K562 (cell line): ENCODE measurements at regions not wholly inside any gene's neighbourhood (a gene's known extent, or its start where the extent isn't known, plus 50 kb on each side); places are given as distances from the start of the nearest gene placed in this dataset.

Experiments
- ATAC-seq: fragments of 200-7000 bp; cut with Tn5 transposase; 3 replicates; pipeline ENCODE4 v1.9.1; 2020; ENCODE audit warnings: moderate library complexity
- BruUV-seq: library from RNA; stranded (reverse); fragments of 400-500 nt; replicated peaks from 2 replicates; lab custom pipeline; 2021; lab: Mats Ljungman, UMichigan
- CTCF ChIA-PET: fragments of 300-600 bp; formaldehyde crosslinking; extraction: SDS; loops from one replicate; lab custom pipeline; 2021; ENCODE audit warnings: low intra/inter-chr PET ratio; lab: Yijun Ruan, JAX
- POLR2A ChIA-PET: fragments of 300-600, 350-650 bp; sonication (Branson Sonifier 250); formaldehyde crosslinking; extraction: SDS; loops from one replicate; lab custom pipeline; 2021; ENCODE audit warnings: antibody characterized with exemption, inconsistent platforms; lab: Yijun Ruan, JAX
- DNase-seq, 4 experiments: peaks; one replicate each; pipeline versions ENCODE4 v3.0.0 to v3.0.0-alpha.2; 2011 to 2018; ENCODE audit warnings: low spot score in 3 of 4, mixed read lengths in 3 of 4; ENCODE audit errors: extremely low read depth in 1 of 4
- FAIRE-seq: peaks from 2 replicates; lab custom pipeline; 2011; peaks lifted over from hg19 to GRCh38; lab: Jason Lieb, UNC
- H2AFZ ChIP-seq: 2 replicates; pipeline ENCODE4 v1.6.0; 2011; ENCODE audit warnings: low read depth, low read length, control low read depth, inconsistent platforms
- H3K27ac ChIP-seq: fragments of 200-600 bp; 3 replicates; pipeline ENCODE4 v1.8.0; 2011; ENCODE audit warnings: low read depth, mild to moderate bottlenecking, control low read depth, inconsistent platforms, low read length, moderate library complexity, mixed read lengths; ENCODE audit errors: extremely low read depth
- H3K27me3 ChIP-seq, 2 experiments: fragments of 300-600 bp in 1 of 2; 2 replicates in 1 of 2; 3 replicates in 1 of 2; pipeline versions ENCODE4 v1.6.0 to v1.8.0; 2011; ENCODE audit warnings: inconsistent platforms in 2 of 2, low read length in 2 of 2, mild to moderate bottlenecking in 1 of 2, mixed read lengths in 1 of 2, moderate library complexity in 1 of 2; ENCODE audit not compliant: control insufficient read depth in 2 of 2, insufficient read depth in 2 of 2
- H3K36me3 ChIP-seq: fragments of 300-600 bp; 3 replicates; pipeline ENCODE4 v1.8.0; 2011; ENCODE audit warnings: mild to moderate bottlenecking, low read length, inconsistent platforms; ENCODE audit not compliant: control insufficient read depth, insufficient read depth
- H3K4me1 ChIP-seq, 2 experiments: fragments of 200-600 bp in 1 of 2; replicated peaks in 1 of 2; 2 replicates in 1 of 2; 3 replicates in 1 of 2; pipeline versions ENCODE4 v1.5.1 to v1.8.0; 2011; ENCODE audit warnings: inconsistent platforms in 2 of 2, low read length in 2 of 2, mild to moderate bottlenecking in 1 of 2, mixed read lengths in 1 of 2, moderate library complexity in 1 of 2; ENCODE audit not compliant: control insufficient read depth in 2 of 2, insufficient read depth in 2 of 2
- H3K4me2 ChIP-seq: 2 replicates; pipeline ENCODE4 v1.6.1; 2011; ENCODE audit warnings: low read length, control low read depth, inconsistent platforms, mixed read lengths; ENCODE audit not compliant: insufficient read depth
- H3K4me3 ChIP-seq: fragments of 200-600 bp; sonication (generic), shearing (Covaris generic); 2 replicates; pipeline ENCODE4 v1.5.1; 2016; ENCODE audit warnings: control low read depth, inconsistent platforms
- H3K79me2 ChIP-seq: fragments of 200-600 bp; 3 replicates; pipeline ENCODE4 v1.8.0; 2011; ENCODE audit warnings: low read length, inconsistent platforms; ENCODE audit not compliant: control insufficient read depth, insufficient read depth
- H3K9ac ChIP-seq, 2 experiments: 2 replicates each; pipeline versions ENCODE4 v1.6.0 to v1.6.1; 2011; ENCODE audit warnings: low read depth in 2 of 2, low read length in 2 of 2, control low read depth in 1 of 2, inconsistent platforms in 1 of 2, mild to moderate bottlenecking in 1 of 2, mixed read lengths in 1 of 2; ENCODE audit not compliant: insufficient read depth in 1 of 2
- H3K9me1 ChIP-seq: one replicate; pipeline ENCODE4 v1.6.0; 2011; ENCODE audit warnings: inconsistent platforms, mild to moderate bottlenecking, low read length, moderate library complexity; ENCODE audit not compliant: control insufficient read depth, insufficient read depth
- H3K9me3 ChIP-seq: replicated peaks from 2 replicates; pipeline ENCODE4 v1.5.1; 2011; ENCODE audit warnings: low read depth, low read length, inconsistent platforms; ENCODE audit not compliant: control insufficient read depth, insufficient read depth
- H4K20me1 ChIP-seq: replicated peaks from 2 replicates; pipeline ENCODE4 v1.6.1; 2011; ENCODE audit warnings: low read length, inconsistent platforms, mixed read lengths; ENCODE audit not compliant: control insufficient read depth, insufficient read depth
- ILK ChIP-seq: fragments of 450-650 bp; IDR thresholded peaks from 2 replicates; pipeline ENCODE4 v1.6.1; 2016; ENCODE audit warnings: missing genetic modification characterization, low read depth, mild to moderate bottlenecking, missing compliant biosample characterization, moderate library complexity, borderline replicate concordance
- L3MBTL2 ChIP-seq: fragments of 450-650 bp; IDR thresholded peaks from 2 replicates; pipeline ENCODE4 v1.6.1; 2016; ENCODE audit warnings: mild to moderate bottlenecking, moderate library complexity
- LEF1 ChIP-seq: fragments of 450-650 bp; IDR thresholded peaks from 2 replicates; pipeline ENCODE4 v1.6.1; 2016; ENCODE audit warnings: mild to moderate bottlenecking
- NCOA1 ChIP-seq: fragments of 450-650 bp; IDR thresholded peaks from 2 replicates; pipeline ENCODE4 v1.6.1; 2016; ENCODE audit warnings: low read depth
- NONO ChIP-seq, 2 experiments: fragments of 200-400 bp in 1 of 2; fragments of 450-650 bp in 1 of 2; formaldehyde crosslinking in 1 of 2; IDR thresholded peaks; 2 replicates each; pipeline ENCODE4 v1.6.1; 2017; ENCODE audit warnings: low read depth in 2 of 2, mild to moderate bottlenecking in 2 of 2, moderate library complexity in 2 of 2, low read length in 1 of 2
- PHF20 ChIP-seq: fragments of 450-650 bp; IDR thresholded peaks from 2 replicates; pipeline ENCODE4 v1.6.1; 2018; ENCODE audit not compliant: partially characterized antibody
- RUNX1 ChIP-seq: sonication (generic); IDR thresholded peaks from 2 replicates; pipeline ENCODE4 v1.6.1; 2016; ENCODE audit warnings: antibody characterized with exemption, low read depth
- ZNF23 ChIP-seq: fragments of 250-450 bp; sonication (Bioruptor Pico); IDR thresholded peaks from 2 replicates; pipeline ENCODE4 v1.4.0; 2020; ENCODE audit warnings: mild to moderate bottlenecking
- ZNF445 ChIP-seq: fragments of 250-450 bp; sonication (Bioruptor Pico); IDR thresholded peaks from 2 replicates; pipeline ENCODE4 v1.4.0; 2020; ENCODE audit warnings: low read depth, mild to moderate bottlenecking, moderate library complexity
- WGBS: fragments of 100-300 bp; shearing (Covaris generic); methylation state at CpG from one replicate; pipeline ENCODE4 v1.1.6; 2016; ENCODE audit warnings: low coverage, mixed read lengths; ENCODE audit not compliant: insufficient coverage; ENCODE audit errors: missing lambda C conversion rate; 5-methylcytosine and 5-hydroxymethylcytosine counted together
- in situ Hi-C: fragments of 300-500 bp; cut with MboI; formaldehyde crosslinking; loops from 4 replicates; pipeline ENCODE4 v1.15.0; 2018; ENCODE audit warnings: inconsistent platforms, mixed read lengths
- intact Hi-C: fragments of 100-400 bp; cut with micrococcal nuclease; formaldehyde crosslinking; loops from 2 replicates; pipeline ENCODE4 v1.14.2; 2022
- TF ChIP-seq, protein P1 (sequence below): sonication (generic); formaldehyde crosslinking; IDR thresholded peaks from 2 replicates; pipeline ENCODE4 v1.8.1; 2023; ENCODE audit warnings: mild to moderate bottlenecking, missing genetic modification reagents
- TF ChIP-seq, protein P2 (sequence below): fragments of 250-450 bp; sonication (Bioruptor Pico); IDR thresholded peaks from 2 replicates; pipeline ENCODE4 v1.5.1; 2021; ENCODE audit warnings: mild to moderate bottlenecking
- TF ChIP-seq, protein P3 (sequence below): fragments of 450-650 bp; IDR thresholded peaks from 2 replicates; pipeline ENCODE4 v1.6.1; 2018; ENCODE audit warnings: mild to moderate bottlenecking, low read depth; ENCODE audit not compliant: partially characterized antibody

DNA sequence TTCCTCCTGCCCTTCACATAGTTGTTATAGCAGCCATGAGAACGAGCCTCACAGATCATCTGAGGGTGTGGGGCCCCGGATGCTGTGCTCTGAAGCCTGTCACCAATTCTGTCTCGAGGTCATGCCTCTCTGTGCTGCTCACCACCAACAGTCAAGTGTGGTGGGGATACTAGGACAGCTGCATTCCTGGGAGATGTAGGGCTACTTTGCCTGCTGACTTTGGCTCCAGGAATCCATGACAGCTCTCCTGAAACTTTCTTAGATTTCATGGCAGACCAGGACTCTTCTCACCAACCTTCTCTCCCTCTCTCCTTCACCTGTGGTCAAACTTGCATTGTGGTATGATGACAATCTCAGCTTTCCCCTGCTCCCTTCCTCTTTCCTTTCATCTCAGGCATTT is 395.9 kb downstream of the PSAT1 start:
- no peak overlapping the region for H3K27ac ChIP-seq
- in situ Hi-C loops: no loop called here
- no peaks in the 10 kb centered on the region for H3K9me1 ChIP-seq
- ATAC-seq: no peak
- POLR2A ChIA-PET: no interaction called here
- no peak overlapping the region for H2AFZ ChIP-seq
- no peak for DNase-seq
- no peaks in the 10 kb centered on the region for H3K79me2 ChIP-seq
- H3K4me3 ChIP-seq: no peak overlapping the region
- CTCF ChIA-PET: no interaction called here
- FAIRE-seq: no peak
- no peak overlapping the region for H3K9ac ChIP-seq
- 0% methylated on average over 3 of the region's 3 CpGs for WGBS
- no peaks in the 10 kb centered on the region for H4K20me1 ChIP-seq
- no TSS peak for BruUV-seq
- intact Hi-C loops: no loop called here
- no peak for TF ChIP-seq RUNX1
- TF ChIP-seq, protein P1, sequence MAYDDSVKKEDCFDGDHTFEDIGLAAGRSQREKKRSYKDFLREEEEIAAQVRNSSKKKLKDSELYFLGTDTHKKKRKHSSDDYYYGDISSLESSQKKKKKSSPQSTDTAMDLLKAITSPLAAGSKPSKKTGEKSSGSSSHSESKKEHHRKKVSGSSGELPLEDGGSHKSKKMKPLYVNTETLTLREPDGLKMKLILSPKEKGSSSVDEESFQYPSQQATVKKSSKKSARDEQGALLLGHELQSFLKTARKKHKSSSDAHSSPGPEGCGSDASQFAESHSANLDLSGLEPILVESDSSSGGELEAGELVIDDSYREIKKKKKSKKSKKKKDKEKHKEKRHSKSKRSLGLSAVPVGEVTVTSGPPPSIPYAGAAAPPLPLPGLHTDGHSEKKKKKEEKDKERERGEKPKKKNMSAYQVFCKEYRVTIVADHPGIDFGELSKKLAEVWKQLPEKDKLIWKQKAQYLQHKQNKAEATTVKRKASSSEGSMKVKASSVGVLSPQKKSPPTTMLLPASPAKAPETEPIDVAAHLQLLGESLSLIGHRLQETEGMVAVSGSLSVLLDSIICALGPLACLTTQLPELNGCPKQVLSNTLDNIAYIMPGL (CRISPR knock-in tag): no peak
- no peak for TF ChIP-seq L3MBTL2
- no peak for TF ChIP-seq PHF20
- TF ChIP-seq LEF1: no peak
- no peak for TF ChIP-seq ILK (tag)
- TF ChIP-seq NONO (IDR thresholded peaks at IDR 0.05; ENCODE audit: low read depth in 2 of 2, low read length in 1 of 2): no peak
- TF ChIP-seq ZNF445 (CRISPR knock-in tag): no peak
- TF ChIP-seq, protein P2, sequence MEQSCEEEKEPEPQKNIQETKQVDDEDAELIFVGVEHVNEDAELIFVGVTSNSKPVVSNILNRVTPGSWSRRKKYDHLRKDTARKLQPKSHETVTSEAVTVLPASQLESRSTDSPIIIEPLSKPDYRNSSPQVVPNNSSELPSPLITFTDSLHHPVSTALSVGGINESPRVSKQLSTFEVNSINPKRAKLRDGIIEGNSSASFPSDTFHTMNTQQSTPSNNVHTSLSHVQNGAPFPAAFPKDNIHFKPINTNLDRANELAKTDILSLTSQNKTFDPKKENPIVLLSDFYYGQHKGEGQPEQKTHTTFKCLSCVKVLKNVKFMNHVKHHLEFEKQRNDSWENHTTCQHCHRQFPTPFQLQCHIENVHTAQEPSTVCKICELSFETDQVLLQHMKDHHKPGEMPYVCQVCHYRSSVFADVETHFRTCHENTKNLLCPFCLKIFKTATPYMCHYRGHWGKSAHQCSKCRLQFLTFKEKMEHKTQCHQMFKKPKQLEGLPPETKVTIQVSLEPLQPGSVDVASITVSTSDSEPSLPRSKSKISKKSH: no peak
- TF ChIP-seq, protein P3, sequence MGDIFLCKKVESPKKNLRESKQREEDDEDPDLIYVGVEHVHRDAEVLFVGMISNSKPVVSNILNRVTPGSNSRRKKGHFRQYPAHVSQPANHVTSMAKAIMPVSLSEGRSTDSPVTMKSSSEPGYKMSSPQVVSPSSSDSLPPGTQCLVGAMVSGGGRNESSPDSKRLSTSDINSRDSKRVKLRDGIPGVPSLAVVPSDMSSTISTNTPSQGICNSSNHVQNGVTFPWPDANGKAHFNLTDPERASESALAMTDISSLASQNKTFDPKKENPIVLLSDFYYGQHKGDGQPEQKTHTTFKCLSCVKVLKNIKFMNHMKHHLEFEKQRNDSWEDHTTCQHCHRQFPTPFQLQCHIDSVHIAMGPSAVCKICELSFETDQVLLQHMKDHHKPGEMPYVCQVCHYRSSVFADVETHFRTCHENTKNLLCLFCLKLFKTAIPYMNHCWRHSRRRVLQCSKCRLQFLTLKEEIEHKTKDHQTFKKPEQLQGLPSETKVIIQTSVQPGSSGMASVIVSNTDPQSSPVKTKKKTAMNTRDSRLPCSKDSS: no peak
- TF ChIP-seq ZNF23 (CRISPR knock-in tag): no peak
- TF ChIP-seq NCOA1: no peak
- TF ChIP-seq, all 486 proteins: peak for 0
- Histone ChIP-seq H3K4me1 (no peaks in the 10 kb centered on the region), H3K9me3 (no peaks in the 10 kb centered on the region), H3K4me2 (no peak overlapping the region), H3K27me3 (no peaks in the 10 kb centered on the region), H3K36me3 (no peaks in the 10 kb centered on the region)
